ENCODE measurements at regions not wholly inside any gene's neighbourhood (a gene's known extent, or its start where the extent isn't known, plus 50 kb on each side); places are given as distances from the start of the nearest gene placed in this dataset.
"Not testable (repeated sequence)": the region's sequence is repeated elsewhere in the genome, so short reads cannot be mapped to it uniquely, and the experiment has no call there.

DNA sequence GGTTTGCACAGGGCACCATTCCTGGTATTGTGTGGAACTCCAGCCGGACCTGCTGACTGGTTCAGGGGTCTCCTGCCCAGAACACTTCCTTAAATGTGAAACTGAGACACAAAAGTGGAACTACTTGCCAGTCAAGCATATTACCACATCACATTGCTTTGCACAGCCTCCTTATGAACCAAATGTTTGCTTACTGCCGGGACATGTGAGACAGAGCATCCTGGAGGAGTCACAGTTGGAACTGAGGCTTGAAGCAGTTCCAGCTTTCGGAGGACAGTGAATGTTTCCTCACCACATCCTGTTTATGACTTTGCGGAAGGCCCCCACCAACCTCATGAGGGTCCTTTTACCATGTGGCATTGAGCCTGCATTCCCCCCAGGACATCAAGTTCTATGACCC, 105.8 kb upstream of the ARHGAP42 start:
- no peak overlapping the region for H3K4me3 Mint-ChIP-seq
- no peaks in the 10 kb centered on the region for H3K4me1 Mint-ChIP-seq
- peaks cover 4 to 6% of the 10 kb centered on the region in 2 donors for H3K27me3 Mint-ChIP-seq
- no peaks in the 10 kb centered on the region for H3K9me3 Mint-ChIP-seq
- peak in 1 of 2 donors; percentile 16 for ATAC-seq (replicated peaks)
- no peak overlapping the region for H3K27ac Mint-ChIP-seq
- no peak for DNase-seq
- no peaks in the 10 kb centered on the region for H3K36me3 Mint-ChIP-seq

DNA sequence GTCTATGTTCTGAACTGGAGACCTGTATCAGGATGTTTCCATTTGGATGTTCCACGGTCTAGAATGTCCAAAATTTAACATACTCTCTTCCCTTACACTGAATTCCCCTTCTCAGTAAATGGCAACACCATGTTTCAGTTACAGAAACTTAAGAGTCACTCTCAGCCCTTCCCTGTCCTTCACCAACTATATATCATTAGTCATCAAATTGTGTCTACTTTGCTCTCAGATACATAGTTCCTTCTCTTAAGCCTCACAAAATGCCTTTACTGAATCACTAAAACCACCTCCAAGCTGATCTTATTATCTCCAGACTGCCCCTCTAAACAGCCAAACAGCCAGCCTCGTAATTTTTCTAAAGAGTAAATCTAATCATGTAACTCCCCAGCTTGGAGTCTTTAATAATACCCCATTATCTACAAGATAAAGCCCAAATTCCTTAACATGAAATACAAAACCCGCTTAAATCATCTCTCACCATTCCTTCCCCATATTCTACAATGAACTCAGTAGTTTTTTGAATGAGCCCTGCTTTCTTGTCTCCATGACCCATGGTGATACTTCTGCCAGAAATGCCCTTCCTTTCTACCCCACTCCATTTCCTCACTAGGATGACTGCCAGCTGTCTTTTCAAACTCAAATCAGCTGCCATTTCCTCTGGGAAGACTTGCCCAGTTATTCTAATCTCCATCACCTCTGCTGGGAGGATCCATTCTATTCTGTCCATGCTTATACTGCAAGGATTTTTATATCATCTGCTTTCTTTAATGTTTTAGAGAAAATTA, 102.7 kb upstream of the ARHGAP42 start:
- Mint-ChIP-seq H3K27ac (no peak overlapping the region), H3K36me3 (no peaks in the 10 kb centered on the region), H3K27me3 (peaks cover 5 to 11% of the 10 kb centered on the region in 2 donors), H3K9me3 (no peaks in the 10 kb centered on the region), H3K4me3 (no peak overlapping the region), H3K4me1 (peaks cover 0 to 8% of the 10 kb centered on the region in 2 donors)
- ATAC-seq (replicated peaks): no peak
- DNase-seq: no peak

DNA sequence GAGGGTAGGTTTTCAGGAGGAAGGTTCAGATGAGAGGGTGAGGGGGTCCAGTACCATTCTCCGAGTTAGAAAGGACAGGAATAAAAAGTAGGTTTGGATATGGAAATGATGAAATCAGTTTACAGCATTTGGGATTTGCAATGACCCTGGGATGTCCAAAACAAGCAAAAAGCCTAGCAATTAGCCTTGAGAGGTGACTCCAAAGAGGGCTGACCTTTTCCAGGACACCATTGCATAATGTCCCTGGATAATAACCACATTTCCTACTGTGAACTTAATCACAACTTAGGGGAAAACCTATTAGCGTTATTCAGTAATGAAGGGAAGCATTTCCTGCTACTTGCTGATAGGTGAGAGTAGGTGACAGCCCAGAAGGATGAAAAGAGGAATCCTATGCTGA, 101.4 kb upstream of the ARHGAP42 start:
- H3K9me3 Mint-ChIP-seq: no peaks in the 10 kb centered on the region
- no peak overlapping the region for H3K4me3 Mint-ChIP-seq
- peaks cover 0 to 8% of the 10 kb centered on the region in 2 donors for H3K4me1 Mint-ChIP-seq
- no peak overlapping the region for H3K27ac Mint-ChIP-seq
- no peaks in the 10 kb centered on the region for H3K36me3 Mint-ChIP-seq
- ATAC-seq (replicated peaks) (no peak), DNase-seq (no peak)
- H3K27me3 Mint-ChIP-seq: peaks cover 18 to 22% of the 10 kb centered on the region in 2 donors

DNA sequence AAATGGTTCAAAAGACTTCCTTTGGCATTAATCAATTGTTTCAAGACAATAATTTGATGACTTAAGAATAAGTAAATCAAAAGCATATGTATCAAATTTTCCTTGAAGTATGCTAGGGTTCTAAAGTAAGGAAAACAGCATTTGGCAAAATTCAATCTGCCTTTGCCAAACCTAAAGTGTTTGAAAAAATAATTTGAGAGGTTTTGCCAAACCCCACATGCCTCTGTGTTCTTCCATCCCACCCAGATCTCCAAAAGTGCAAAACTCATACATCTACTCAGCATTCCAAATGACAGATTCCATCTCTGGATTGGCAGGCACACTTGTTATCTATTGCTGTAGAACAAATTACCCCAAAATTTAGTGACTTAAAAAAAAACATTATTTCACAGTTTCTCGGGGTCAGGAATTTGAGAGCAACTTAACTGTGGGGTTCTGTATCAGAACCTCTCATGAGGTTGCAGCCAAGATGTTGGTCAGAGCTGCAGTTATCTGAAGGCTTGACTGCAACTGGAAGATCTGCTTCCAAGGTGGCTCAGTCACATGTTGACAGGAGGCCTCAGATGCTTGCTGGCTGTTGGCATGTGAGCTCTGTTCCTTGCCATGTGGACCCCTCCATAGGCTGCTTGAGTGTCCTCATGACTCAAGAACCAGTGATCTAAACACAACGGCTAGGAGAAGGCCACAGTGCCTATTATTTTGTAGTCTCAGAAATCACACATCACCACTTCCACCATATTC, 100.6 kb upstream of the ARHGAP42 start:
- Mint-ChIP-seq H3K9me3 (no peaks in the 10 kb centered on the region), H3K4me3 (no peak overlapping the region), H3K4me1 (peaks cover 0 to 8% of the 10 kb centered on the region in 2 donors), H3K36me3 (no peaks in the 10 kb centered on the region), H3K27me3 (peaks cover 22 to 24% of the 10 kb centered on the region in 2 donors), H3K27ac (no peak overlapping the region)
- ATAC-seq (replicated peaks) (no peak), DNase-seq (no peak)

DNA sequence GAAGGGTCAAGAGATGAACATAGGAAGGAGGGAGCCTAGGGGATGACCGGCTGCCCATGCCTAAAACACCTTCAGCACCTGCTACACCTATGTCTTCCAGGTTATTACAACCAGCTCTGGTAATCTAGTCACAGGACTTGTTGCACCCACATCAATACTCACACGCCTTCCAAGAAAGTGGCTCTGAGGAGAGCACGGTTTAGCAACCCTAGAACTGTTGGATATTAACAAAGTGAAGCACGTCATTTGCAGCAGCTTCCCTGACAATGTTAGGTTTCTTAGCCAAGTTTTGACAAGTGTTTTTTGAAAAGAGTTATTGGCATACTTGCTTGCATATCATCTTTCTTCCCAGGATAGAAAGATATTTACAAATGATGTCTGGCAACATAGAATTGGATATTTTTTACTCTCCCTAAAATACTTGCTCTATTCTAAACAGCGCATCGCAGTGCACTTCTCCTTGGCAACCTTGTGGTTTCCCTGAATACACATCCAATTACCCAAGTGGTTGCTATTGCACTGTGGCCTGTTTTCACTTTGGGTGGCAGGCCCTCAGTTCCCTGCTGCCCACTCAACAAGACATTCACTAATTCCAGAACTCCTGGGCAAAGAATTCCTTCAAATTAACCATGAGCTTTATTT, 94.3 kb upstream of the ARHGAP42 start:
- ATAC-seq (replicated peaks) (no peak), DNase-seq (no peak)
- Mint-ChIP-seq H3K27me3 (peaks cover 27 to 36% of the 10 kb centered on the region in 2 donors), H3K4me3 (no peak overlapping the region), H3K36me3 (no peaks in the 10 kb centered on the region), H3K27ac (no peak overlapping the region), H3K9me3 (no peaks in the 10 kb centered on the region), H3K4me1 (peaks cover 0 to 5% of the 10 kb centered on the region in 2 donors)

DNA sequence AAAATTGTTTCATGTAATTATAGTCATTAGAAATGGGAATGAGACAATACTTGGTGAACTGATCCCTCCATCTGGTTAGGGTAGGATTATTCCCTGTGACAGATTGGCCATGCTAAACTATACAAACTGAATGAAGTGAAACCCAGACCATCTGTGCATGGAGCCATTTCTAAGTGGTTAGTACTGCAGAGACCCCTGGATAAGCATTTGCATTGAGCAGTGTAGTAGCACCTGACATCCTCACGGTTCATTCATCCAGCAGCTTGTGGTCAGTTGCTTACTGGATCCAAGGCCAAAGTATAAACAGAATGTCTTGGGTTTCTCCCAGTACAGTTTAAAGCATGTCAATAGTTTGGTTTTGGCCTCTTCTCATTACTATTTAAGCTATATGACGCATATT, 93.8 kb upstream of the ARHGAP42 start:
- DNase-seq: no peak
- H3K4me1 Mint-ChIP-seq: no peaks in the 10 kb centered on the region
- H3K9me3 Mint-ChIP-seq: no peaks in the 10 kb centered on the region
- H3K27ac Mint-ChIP-seq: no peak overlapping the region
- no peaks in the 10 kb centered on the region for H3K36me3 Mint-ChIP-seq
- H3K27me3 Mint-ChIP-seq: peaks cover 26 to 36% of the 10 kb centered on the region in 2 donors
- ATAC-seq (replicated peaks): no peak
- no peak overlapping the region for H3K4me3 Mint-ChIP-seq

DNA sequence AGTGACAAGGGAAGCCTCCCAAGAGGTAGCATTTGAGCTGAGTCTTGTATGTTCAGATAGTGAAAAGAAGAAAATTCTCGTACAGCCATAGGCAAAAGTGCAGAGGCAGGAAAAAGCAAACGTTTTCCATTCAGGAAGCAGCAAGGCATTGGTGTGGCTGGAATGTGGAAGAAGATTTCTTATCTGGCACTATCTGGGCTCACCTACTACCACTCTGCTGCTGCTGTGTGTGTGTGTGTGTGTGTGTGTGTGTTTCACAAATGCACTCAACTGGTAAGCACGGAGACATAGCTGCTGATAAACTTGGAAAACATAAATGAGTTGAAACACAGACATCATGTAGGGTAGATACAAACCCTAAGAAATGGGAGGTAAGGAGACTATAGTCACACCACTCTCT, 92.8 kb upstream of the ARHGAP42 start:
- Mint-ChIP-seq H3K27ac (no peak overlapping the region), H3K4me3 (no peak overlapping the region), H3K36me3 (no peaks in the 10 kb centered on the region), H3K4me1 (no peaks in the 10 kb centered on the region), H3K9me3 (no peaks in the 10 kb centered on the region), H3K27me3 (peaks cover 25 to 32% of the 10 kb centered on the region in 2 donors)
- DNase-seq: no peak
- no peak for ATAC-seq (replicated peaks)

DNA sequence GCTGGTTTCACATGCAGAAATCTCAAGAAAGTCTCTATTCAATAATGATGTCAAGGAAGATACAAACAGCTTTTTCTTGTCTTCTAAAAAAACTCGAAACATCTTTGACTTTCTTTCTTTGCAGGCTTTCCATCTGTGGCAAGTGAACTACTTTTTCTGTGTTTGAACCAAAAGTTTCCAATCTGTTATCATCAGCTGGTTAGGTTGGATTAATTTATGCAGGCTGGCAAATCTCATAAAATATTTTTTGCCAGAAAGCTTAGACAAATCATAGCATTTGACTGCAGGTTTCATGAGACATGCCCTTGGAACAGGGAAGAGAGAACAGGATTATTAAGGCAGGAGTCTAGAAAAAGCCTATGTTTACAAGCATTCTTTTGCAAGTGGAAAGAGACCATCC, 86.1 kb upstream of the ARHGAP42 start:
- no peak overlapping the region for H3K4me3 Mint-ChIP-seq
- no peak for ATAC-seq (replicated peaks)
- no peaks in the 10 kb centered on the region for H3K36me3 Mint-ChIP-seq

DNA sequence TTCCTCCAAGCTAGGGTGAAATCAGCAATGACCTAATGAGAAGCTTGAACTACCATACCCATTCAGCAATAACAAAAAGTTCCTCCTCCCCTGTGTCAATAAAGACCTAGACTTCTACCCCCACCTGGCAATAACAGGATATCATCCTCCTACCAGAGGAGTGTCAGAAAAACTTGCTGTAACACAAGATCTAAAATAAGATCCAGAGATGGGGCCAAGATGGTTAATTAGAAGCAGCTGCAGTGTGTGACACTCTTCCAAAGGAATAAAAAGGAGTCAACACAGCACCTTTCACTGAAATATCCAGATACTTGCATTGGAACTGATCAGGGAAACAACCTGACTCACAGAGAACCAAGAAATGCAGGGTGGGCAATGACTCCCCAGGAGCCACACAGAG, 84.4 kb upstream of the ARHGAP42 start:
- H3K9me3 Mint-ChIP-seq: no peaks in the 10 kb centered on the region
- H3K36me3 Mint-ChIP-seq: no peaks in the 10 kb centered on the region
- no peaks in the 10 kb centered on the region for H3K4me1 Mint-ChIP-seq
- DNase-seq (no peak), ATAC-seq (replicated peaks) (no peak)
- peaks cover under 1 to 42% of the 10 kb centered on the region in 2 donors for H3K27me3 Mint-ChIP-seq
- no peak overlapping the region for H3K4me3 Mint-ChIP-seq
- no peak overlapping the region for H3K27ac Mint-ChIP-seq

More for the DNA sequence above, 86.1 kb upstream of the ARHGAP42 start:
- H3K27ac Mint-ChIP-seq: no peak overlapping the region
- H3K4me1 Mint-ChIP-seq: no peaks in the 10 kb centered on the region
- no peaks in the 10 kb centered on the region for H3K9me3 Mint-ChIP-seq
- peaks cover 3 to 38% of the 10 kb centered on the region in 2 donors for H3K27me3 Mint-ChIP-seq
- no peak for DNase-seq

DNA sequence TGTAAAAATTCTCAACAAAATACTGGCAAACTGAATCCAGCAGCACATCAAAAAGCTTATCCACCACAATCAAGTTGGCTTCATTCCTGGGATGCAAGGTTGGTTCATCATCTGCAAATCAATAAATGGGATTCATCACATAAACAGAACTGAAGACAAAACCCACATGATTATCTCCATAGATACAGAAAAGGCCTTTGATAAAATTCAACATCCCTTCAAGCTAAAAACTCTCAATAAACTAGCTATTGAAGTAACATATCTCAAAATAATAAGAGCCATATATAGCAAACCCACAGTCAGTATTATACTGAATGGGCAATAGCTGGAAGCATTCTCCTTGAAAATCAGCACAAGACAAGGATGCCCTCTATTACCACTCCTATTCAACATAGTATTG, 79.3 kb upstream of the ARHGAP42 start:
- not testable (repeated sequence) for H3K27ac Mint-ChIP-seq; H3K9me3 Mint-ChIP-seq; DNase-seq; H3K36me3 Mint-ChIP-seq; H3K4me3 Mint-ChIP-seq; ATAC-seq (replicated peaks)
- peaks cover 6 to 16% of the 10 kb centered on the region in 2 donors for H3K4me1 Mint-ChIP-seq
- peaks cover 0 to 22% of the 10 kb centered on the region in 2 donors for H3K27me3 Mint-ChIP-seq

DNA sequence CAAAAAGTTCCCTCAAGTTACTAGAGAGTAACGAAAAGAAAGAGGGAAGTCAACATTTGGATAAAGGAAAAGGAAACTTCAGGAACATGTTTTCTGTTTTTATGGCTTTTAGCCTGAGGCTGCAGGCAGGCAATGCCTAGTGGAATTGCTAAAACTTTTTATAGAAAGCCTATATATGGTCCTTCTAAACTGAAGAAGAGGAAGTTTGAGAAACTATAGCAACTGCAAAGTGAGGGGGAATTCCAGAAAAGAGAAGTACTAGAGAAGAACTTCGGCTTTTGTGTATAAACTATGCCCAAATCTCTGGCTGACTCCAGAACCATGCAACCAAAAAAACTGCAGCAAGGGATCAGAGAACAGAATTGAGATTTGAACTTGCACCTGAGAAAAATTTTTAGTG, 74.3 kb upstream of the ARHGAP42 start:
- DNase-seq: no peak
- H3K4me1 Mint-ChIP-seq: peaks cover 6 to 25% of the 10 kb centered on the region in 2 donors
- no peak overlapping the region for H3K27ac Mint-ChIP-seq
- H3K27me3 Mint-ChIP-seq: peaks cover 0 to 4% of the 10 kb centered on the region in 2 donors
- peaks cover 3 to 12% of the 10 kb centered on the region in 2 donors for H3K9me3 Mint-ChIP-seq
- peak; percentile 91 to 95 for ATAC-seq (replicated peaks)
- peaks cover 2 to 4% of the 10 kb centered on the region in 2 donors for H3K36me3 Mint-ChIP-seq
- H3K4me3 Mint-ChIP-seq: no peak overlapping the region

DNA sequence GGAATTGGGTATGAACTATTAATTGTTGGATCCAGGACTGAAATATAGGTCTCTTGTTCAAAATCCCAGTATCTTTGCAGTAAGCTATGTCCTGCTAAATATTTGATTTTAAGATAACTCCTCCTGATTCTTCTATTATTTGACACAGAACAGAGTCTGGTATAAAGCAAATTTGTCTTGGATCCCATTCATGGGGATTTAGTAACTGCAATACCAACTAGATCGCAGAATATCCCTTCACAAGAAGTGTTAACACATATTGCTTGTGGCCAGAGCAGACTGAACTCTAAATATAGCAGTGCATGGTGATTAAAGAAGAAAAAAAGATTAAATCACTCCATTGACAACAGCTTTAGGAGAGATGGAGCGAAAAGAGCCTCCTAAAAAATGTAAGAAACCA, 68.2 kb upstream of the ARHGAP42 start:
- Mint-ChIP-seq H3K27me3 (peaks cover 0 to 4% of the 10 kb centered on the region in 2 donors), H3K36me3 (peaks cover 4 to 11% of the 10 kb centered on the region in 2 donors), H3K27ac (no peak overlapping the region), H3K9me3 (peaks cover 14 to 20% of the 10 kb centered on the region in 2 donors), H3K4me3 (no peak overlapping the region), H3K4me1 (peaks cover 0 to 3% of the 10 kb centered on the region in 2 donors)
- DNase-seq: no peak
- no peak for ATAC-seq (replicated peaks)

DNA sequence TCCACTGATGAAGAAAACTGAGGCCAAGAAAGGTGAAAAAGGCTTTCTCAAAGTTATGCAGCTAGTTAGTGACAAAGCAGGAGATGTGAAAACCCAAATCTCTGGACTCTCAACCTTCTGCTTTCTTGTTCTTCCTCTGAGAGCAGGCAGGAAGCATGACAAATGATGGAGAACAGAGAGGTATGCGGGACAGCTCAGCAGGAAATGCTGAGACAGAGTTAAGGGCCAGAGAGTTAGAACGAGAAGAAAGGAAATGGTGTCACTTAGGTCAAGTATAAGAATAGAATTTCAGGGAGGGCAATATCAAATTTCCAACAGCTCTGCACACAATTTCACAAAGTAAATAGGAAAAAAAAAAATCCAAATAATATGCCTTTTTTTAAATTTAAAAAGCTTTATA, 67.6 kb upstream of the ARHGAP42 start:
- peaks cover 0 to 3% of the 10 kb centered on the region in 2 donors for H3K4me1 Mint-ChIP-seq
- H3K36me3 Mint-ChIP-seq: peaks cover 4 to 11% of the 10 kb centered on the region in 2 donors
- DNase-seq (no peak), ATAC-seq (replicated peaks) (no peak)
- peaks cover 14 to 23% of the 10 kb centered on the region in 2 donors for H3K9me3 Mint-ChIP-seq
- H3K4me3 Mint-ChIP-seq: no peak overlapping the region
- no peak overlapping the region for H3K27ac Mint-ChIP-seq
- peaks cover 0 to 4% of the 10 kb centered on the region in 2 donors for H3K27me3 Mint-ChIP-seq

DNA sequence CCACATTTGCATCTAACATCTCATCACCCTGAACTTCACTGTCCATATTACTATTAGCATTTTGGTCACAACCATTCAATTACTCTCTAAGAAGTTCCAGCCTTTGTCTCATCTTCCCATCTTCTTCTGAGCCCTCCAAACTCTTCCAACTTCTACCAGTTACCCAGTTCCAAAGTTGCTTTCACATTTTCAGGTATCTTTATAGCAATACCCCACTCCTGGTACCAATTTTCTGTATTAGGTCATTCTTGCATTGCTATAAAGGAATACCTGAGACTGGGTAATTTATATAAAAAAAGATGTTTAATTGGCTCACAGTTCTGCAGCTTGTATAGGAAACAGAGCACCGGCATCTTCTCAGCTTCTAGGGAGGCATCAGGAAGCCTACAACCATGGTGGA, 64.7 kb upstream of the ARHGAP42 start:
- H3K4me1 Mint-ChIP-seq: peaks cover 0 to 3% of the 10 kb centered on the region in 2 donors
- H3K9me3 Mint-ChIP-seq: peaks cover 14 to 25% of the 10 kb centered on the region in 2 donors
- no peak overlapping the region for H3K27ac Mint-ChIP-seq
- DNase-seq: no peak
- H3K27me3 Mint-ChIP-seq: no peaks in the 10 kb centered on the region
- peaks cover 4 to 11% of the 10 kb centered on the region in 2 donors for H3K36me3 Mint-ChIP-seq
- no peak overlapping the region for H3K4me3 Mint-ChIP-seq
- ATAC-seq (replicated peaks): no peak
